GM12872 (cell line): ENCODE measurements at regions not wholly inside any gene's neighbourhood (a gene's known extent, or its start where the extent isn't known, plus 50 kb on each side); places are given as distances from the start of the nearest gene placed in this dataset.

ENCODE experiments used
- TF ChIP-seq, protein P1 (sequence below): IDR thresholded peaks from 3 replicates; pipeline ENCODE4 v1.5.1; 2011; ENCODE audit warnings: low read depth, mild to moderate bottlenecking, low read length, moderate library complexity; ENCODE audit not compliant: insufficient read depth

DNA sequence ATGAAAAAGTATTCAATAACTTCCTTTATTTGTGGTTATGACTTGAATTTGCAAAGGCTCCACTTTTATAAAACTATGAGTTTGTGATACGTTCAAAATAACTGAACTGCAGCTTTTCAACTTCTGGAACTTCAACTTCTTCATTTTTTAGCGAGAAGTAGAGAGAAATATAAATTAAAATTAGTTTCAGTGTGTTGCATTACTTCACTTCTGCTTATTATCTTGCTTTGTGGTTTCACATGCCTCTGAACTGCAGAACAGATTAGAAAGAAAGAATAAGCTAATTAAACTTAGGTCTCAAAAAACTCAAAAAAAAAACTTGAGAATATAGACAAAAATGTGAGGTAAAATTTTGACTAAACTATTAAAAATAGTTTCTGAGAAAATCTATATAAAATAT is 1073.4 kb downstream of the PCDH17 start:
- TF ChIP-seq, protein P1, sequence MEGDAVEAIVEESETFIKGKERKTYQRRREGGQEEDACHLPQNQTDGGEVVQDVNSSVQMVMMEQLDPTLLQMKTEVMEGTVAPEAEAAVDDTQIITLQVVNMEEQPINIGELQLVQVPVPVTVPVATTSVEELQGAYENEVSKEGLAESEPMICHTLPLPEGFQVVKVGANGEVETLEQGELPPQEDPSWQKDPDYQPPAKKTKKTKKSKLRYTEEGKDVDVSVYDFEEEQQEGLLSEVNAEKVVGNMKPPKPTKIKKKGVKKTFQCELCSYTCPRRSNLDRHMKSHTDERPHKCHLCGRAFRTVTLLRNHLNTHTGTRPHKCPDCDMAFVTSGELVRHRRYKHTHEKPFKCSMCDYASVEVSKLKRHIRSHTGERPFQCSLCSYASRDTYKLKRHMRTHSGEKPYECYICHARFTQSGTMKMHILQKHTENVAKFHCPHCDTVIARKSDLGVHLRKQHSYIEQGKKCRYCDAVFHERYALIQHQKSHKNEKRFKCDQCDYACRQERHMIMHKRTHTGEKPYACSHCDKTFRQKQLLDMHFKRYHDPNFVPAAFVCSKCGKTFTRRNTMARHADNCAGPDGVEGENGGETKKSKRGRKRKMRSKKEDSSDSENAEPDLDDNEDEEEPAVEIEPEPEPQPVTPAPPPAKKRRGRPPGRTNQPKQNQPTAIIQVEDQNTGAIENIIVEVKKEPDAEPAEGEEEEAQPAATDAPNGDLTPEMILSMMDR = no peak

DNA sequence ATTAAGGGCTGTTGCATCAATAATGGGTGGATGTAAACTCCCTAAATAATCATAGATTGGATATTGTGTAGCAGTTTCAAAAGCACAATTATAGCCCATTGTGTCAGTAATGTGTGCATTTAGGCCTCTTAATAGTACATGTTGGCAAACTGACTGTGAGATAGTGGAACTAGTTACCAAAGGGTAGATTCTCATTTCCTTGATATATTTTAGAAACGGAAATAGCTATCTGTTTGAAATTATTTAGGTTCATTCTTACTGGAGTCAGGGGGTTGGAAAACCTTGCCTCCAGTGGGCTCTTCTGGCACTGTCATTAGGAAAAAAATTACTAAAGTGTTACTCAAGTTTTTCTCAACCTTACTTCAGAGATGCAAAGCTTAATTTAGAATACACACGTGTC is 1074.9 kb downstream of the PCDH17 start:
- TF ChIP-seq, protein P1 = no peak

DNA sequence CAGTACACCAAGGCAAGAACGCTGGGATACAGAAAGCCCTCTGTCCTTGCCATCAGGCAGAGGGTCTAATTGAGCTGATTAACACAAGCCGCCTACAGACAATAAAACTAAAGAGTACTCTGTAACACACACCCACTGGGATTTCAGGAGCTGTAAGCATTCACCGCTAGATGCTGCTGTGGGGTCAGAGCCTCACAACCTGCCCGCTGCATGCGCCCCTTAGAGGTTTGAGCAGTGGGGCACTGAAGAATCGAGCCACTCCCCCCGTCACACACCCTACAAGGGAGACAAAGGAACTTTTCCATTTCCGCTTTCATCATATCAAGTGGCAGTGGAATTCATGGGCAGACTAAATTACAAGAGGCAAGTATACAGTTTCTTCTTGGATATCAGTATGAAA is 1080.6 kb downstream of the PCDH17 start:
- TF ChIP-seq, protein P1 = no peak

DNA sequence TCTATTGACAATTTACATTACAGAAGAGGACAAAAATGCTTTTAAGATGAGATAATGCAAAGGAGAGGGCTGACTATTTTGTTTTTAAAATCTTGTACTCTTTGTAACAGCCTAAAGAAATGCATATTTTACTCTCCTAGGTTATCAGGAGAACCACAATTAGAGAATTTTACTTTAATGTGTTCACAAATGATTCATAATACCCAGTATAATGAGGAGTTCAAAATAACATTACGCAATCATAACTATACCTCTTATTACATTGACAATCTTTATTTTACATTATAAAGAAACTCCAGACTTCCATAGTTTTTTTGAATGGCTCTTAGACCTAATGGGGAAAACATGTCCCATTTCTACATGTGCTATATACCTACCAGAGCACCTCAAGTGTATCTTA is 1089.7 kb downstream of the PCDH17 start:
- TF ChIP-seq, protein P1 = no peak

DNA sequence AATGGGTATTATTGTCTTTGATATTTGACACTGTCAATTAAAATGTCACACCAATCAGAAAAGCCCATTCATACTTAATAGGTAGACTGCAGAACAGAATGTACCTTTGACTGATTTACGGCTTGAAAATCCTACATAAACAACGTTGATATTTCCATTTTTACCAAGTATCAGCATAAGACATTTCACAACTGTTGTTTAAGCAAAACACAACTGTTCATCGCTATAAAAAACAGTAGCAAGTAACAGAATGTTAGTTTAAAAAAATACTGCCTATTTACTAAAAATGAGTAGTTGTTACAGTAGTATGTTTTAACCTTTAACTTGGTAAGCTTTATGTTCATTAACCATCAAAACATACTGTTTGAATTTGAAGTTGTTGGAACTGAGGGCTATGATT is 1096.6 kb downstream of the PCDH17 start:
- TF ChIP-seq, protein P1 = no peak

DNA sequence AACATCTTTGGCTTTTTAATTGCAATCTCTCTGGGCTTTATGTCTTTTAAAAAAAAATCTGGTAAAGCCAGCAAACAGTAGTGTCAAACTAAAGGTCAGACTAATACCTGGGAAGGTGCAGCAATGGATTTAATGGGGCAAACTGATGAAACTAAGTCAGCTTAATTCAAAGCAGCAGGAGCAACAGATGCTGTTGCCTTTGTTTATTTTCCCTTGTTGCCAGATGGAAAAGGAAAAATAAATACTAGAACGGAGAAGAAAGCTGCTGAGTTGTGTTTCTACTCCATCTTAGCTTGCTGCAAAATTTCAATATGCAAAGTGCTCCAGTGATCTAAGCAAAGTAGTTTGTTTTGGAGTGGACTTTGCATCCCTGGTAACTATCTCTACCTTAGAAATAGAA is 1097.8 kb downstream of the PCDH17 start:
- TF ChIP-seq, protein P1 = no peak

DNA sequence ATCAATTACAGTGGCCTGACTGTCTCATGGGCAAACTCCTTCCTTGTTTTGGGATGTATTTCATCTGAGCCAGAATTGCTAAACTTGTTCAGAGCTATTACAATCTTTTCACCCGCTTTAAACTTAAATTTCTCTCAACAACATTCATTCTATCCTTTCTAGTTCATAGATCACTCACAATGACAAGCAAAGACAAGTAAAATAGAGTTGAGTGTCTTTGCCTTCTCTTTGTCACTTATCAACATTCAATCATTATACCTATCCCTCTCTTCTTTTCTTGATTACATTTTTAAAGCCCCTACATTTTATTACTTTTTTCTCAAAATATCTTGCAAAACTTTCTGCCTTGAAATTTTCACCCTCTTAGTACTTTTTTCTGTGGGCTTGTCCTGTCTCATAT is 1113.1 kb downstream of the PCDH17 start:
- TF ChIP-seq, protein P1 = no peak

DNA sequence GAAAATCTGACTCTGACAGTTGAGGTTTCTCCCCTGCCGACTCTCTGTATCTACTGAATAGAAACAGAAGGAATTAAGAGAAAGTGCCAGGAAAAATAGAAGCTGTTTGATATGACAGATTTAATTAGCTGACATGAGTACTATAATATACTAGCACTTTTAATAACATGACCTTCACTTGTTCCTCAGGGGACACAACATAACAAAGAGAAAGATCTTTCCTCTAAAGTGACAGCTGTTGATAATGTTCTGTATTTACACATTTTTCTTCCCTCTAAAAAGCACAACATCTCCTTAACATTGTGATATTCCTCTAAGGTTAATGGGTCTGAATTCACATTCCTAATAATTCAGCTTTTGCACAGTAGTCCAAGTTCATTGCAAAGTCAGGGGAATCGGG is 1136.0 kb downstream of the PCDH17 start:
- TF ChIP-seq, protein P1 = no peak
